HCT116 (cell line): ENCODE measurements at regions not wholly inside any gene's neighbourhood (a gene's known extent, or its start where the extent isn't known, plus 50 kb on each side); places are given as distances from the start of the nearest gene placed in this dataset.

Source experiments
- ATAC-seq: fragments of 200-7000 bp; cut with Tn5 transposase; 2 replicates; pipeline ENCODE4 v1.9.1; 2020; ENCODE audit warnings: mild to moderate bottlenecking, moderate library complexity
- BruUV-seq: library from RNA; stranded (reverse); fragments of 400-500 nt; replicated peaks from 2 replicates; lab custom pipeline; 2021; lab: Mats Ljungman, UMichigan
- CTCF ChIA-PET: fragments of 300-600 bp; sonication (Branson Sonifier 250); formaldehyde crosslinking; loops from one replicate; lab custom pipeline; 2021; ENCODE audit warnings: antibody characterized with exemption; lab: Charles Lee
- POLR2A ChIA-PET: fragments of 300-600, 350-600 bp; sonication (Branson Sonifier 250); formaldehyde crosslinking; loops from one replicate; lab custom pipeline; 2021; ENCODE audit warnings: antibody characterized with exemption; lab: Charles Lee
- RAD21 ChIA-PET, 2 experiments: fragments of 300-600 bp; sonication (Branson Sonifier 250); formaldehyde crosslinking; loops; one replicate each; lab custom pipeline; 2023; ENCODE audit warnings: low total read pairs in 2 of 2; ENCODE audit not compliant: uncharacterized antibody in 2 of 2, unreplicated experiment in 2 of 2, low non-redundant PET in 1 of 2; lab: Charles Lee
- DNase-seq: peaks from one replicate; pipeline ENCODE4 v3.0.0-alpha.2; 2010; ENCODE audit warnings: low read depth, low spot score
- H2AFZ ChIP-seq: fragments of 200-600 bp; shearing (Covaris generic), sonication (generic); 2 replicates; pipeline ENCODE4 v1.6.1; 2017; ENCODE audit warnings: low read depth, mixed run types, mixed read lengths, antibody characterized with exemption, low read length; ENCODE audit not compliant: poor library complexity, severe bottlenecking
- H3K27ac ChIP-seq: 2 replicates; pipeline ENCODE4 v1.5.1; 2012; ENCODE audit warnings: low read depth, low read length
- H3K27me3 ChIP-seq: fragments of 200-600 bp; sonication (generic); 2 replicates; pipeline ENCODE4 v1.6.1; 2016; ENCODE audit warnings: mixed run types, low read length, mixed read lengths; ENCODE audit not compliant: insufficient read depth
- H3K36me3 ChIP-seq, 2 experiments: fragments of 200-500 bp in 1 of 2; fragments of 200-600 bp in 1 of 2; sonication (Bioruptor generic) in 1 of 2; sonication (generic) in 1 of 2; 2 replicates each; pipeline versions ENCODE4 v1.5.1 to v1.6.1; 2014 to 2016; ENCODE audit warnings: low read length in 2 of 2, inconsistent platforms in 1 of 2, mixed read lengths in 1 of 2, mixed run types in 1 of 2; ENCODE audit not compliant: insufficient read depth in 2 of 2, control insufficient read depth in 1 of 2
- H3K4me1 ChIP-seq, 2 experiments: fragments of 200-600 bp in 1 of 2; sonication (generic) in 1 of 2; 2 replicates each; pipeline versions ENCODE4 v1.5.1 to v1.6.1; 2012 to 2017; ENCODE audit warnings: low read length in 2 of 2, inconsistent platforms in 1 of 2, mild to moderate bottlenecking in 1 of 2, mixed read lengths in 1 of 2, mixed run types in 1 of 2, moderate library complexity in 1 of 2; ENCODE audit not compliant: insufficient read depth in 2 of 2, control insufficient read depth in 1 of 2
- H3K4me2 ChIP-seq: fragments of 200-600 bp; sonication (generic); 2 replicates; pipeline ENCODE4 v1.6.1; 2017; ENCODE audit warnings: mixed run types, low read length, mixed read lengths
- H3K4me3 ChIP-seq, 2 experiments: fragments of 200-600 bp in 1 of 2; sonication (generic) in 1 of 2; replicated peaks in 1 of 2; 2 replicates each; pipeline ENCODE4 v1.5.1; 2011 to 2016; ENCODE audit warnings: low read length in 2 of 2, control low read depth in 1 of 2, low read depth in 1 of 2, mild to moderate bottlenecking in 1 of 2, mixed read lengths in 1 of 2, mixed run types in 1 of 2
- H3K79me2 ChIP-seq: fragments of 200-600 bp; sonication (generic); 2 replicates; pipeline ENCODE4 v1.6.1; 2017; ENCODE audit warnings: mild to moderate bottlenecking, mixed run types, low read length, moderate library complexity, mixed read lengths; ENCODE audit not compliant: insufficient read depth
- H3K9ac ChIP-seq: fragments of 200-600 bp; sonication (generic); 2 replicates; pipeline ENCODE4 v1.6.1; 2016; ENCODE audit warnings: low read length, mixed read lengths
- H3K9me2 ChIP-seq: fragments of 200-600 bp; sonication (generic), shearing (Covaris generic); 2 replicates; pipeline ENCODE4 v1.6.1; 2017; ENCODE audit warnings: mixed run types, mild to moderate bottlenecking, moderate library complexity; ENCODE audit not compliant: insufficient read depth
- H3K9me3 ChIP-seq, 2 experiments: fragments of 200-500 bp in 1 of 2; fragments of 200-600 bp in 1 of 2; sonication (Bioruptor generic) in 1 of 2; sonication (generic) in 1 of 2; 2 replicates each; pipeline ENCODE4 v1.6.1; 2014 to 2017; ENCODE audit warnings: low read length in 2 of 2, mixed read lengths in 2 of 2, inconsistent platforms in 1 of 2, low read depth in 1 of 2, mild to moderate bottlenecking in 1 of 2, mixed run types in 1 of 2, moderate library complexity in 1 of 2; ENCODE audit not compliant: control insufficient read depth in 1 of 2, insufficient read depth in 1 of 2
- H4K20me1 ChIP-seq: fragments of 200-600 bp; sonication (generic), shearing (Covaris generic); 2 replicates; pipeline ENCODE4 v1.6.1; 2017; ENCODE audit warnings: mixed run types, mild to moderate bottlenecking, moderate library complexity; ENCODE audit not compliant: insufficient read depth
- CBX3 ChIP-seq: IDR thresholded peaks from 2 replicates; pipeline ENCODE4 v1.6.1; 2012; ENCODE audit warnings: low read depth
- CEBPB ChIP-seq: IDR thresholded peaks from 2 replicates; pipeline ENCODE4 v1.6.1; 2012; ENCODE audit warnings: low read depth
- ELF1 ChIP-seq: IDR thresholded peaks from 2 replicates; pipeline ENCODE4 v1.6.1; 2012; ENCODE audit warnings: low read depth, borderline replicate concordance
- EZH2 ChIP-seq: fragments of 200-600 bp; sonication (generic); IDR thresholded peaks from 2 replicates; pipeline ENCODE4 v1.6.1; 2017; ENCODE audit warnings: antibody characterized with exemption, mixed run types
- EZH2phosphoT487 ChIP-seq: fragments of 200-600 bp; IDR thresholded peaks from 2 replicates; pipeline ENCODE4 v1.6.1; 2018; ENCODE audit warnings: antibody characterized with exemption, borderline replicate concordance
- FOSL1 ChIP-seq: IDR thresholded peaks from 2 replicates; pipeline ENCODE4 v1.6.1; 2012; ENCODE audit warnings: low read depth
- POLR2A ChIP-seq: IDR thresholded peaks from 2 replicates; pipeline ENCODE4 v1.7.0; 2011; ENCODE audit warnings: borderline replicate concordance; ENCODE audit not compliant: insufficient read depth, insufficient read length; ENCODE audit errors: extremely low read depth
- POLR2AphosphoS5 ChIP-seq: IDR thresholded peaks from 2 replicates; pipeline ENCODE4 v1.6.1; 2011; ENCODE audit warnings: mild to moderate bottlenecking, low read depth, low read length, moderate library complexity
- RAD21 ChIP-seq: IDR thresholded peaks from 2 replicates; pipeline ENCODE4 v1.6.1; 2012; ENCODE audit warnings: low read depth, mild to moderate bottlenecking
- SIN3A ChIP-seq: IDR thresholded peaks from 2 replicates; pipeline ENCODE4 v1.6.1; 2012; ENCODE audit warnings: low read depth
- SP1 ChIP-seq: IDR thresholded peaks from 2 replicates; pipeline ENCODE4 v1.6.1; 2012; ENCODE audit warnings: low read depth
- SRF ChIP-seq: IDR thresholded peaks from 2 replicates; pipeline ENCODE4 v1.6.1; 2012; ENCODE audit warnings: low read depth
- TCF7L2 ChIP-seq: IDR thresholded peaks from 2 replicates; pipeline ENCODE4 v1.7.0; 2011; ENCODE audit warnings: borderline replicate concordance, inconsistent platforms; ENCODE audit not compliant: insufficient read depth, insufficient read length; ENCODE audit errors: extremely low read depth
- YY1 ChIP-seq: IDR thresholded peaks from 2 replicates; pipeline ENCODE4 v1.6.1; 2011; ENCODE audit warnings: low read length, low read depth, moderate library complexity, mild to moderate bottlenecking; ENCODE audit not compliant: insufficient replicate concordance; ENCODE audit errors: extremely low read depth
- ZFX ChIP-seq: fragments of 450-650 bp; IDR thresholded peaks from 2 replicates; pipeline ENCODE4 v1.6.1; 2017
- ZNF274 ChIP-seq: fragments of 200-500 bp; sonication (Bioruptor generic); IDR thresholded peaks from 2 replicates; pipeline ENCODE4 v1.6.1; 2014; ENCODE audit warnings: mild to moderate bottlenecking, low read depth, low read length, inconsistent platforms
- intact Hi-C: fragments of 100-400 bp; cut with micrococcal nuclease; formaldehyde crosslinking; loops from 2 replicates; pipeline ENCODE4 v1.10.0; 2022
- TF ChIP-seq, protein P1 (sequence below): IDR thresholded peaks from 2 replicates; pipeline ENCODE4 v1.6.1; 2011; ENCODE audit warnings: mild to moderate bottlenecking, low read length, moderate library complexity; ENCODE audit not compliant: insufficient replicate concordance; ENCODE audit errors: extremely low read depth
- TF ChIP-seq, protein P2 (sequence below): IDR thresholded peaks from 2 replicates; pipeline ENCODE4 v1.6.1; 2012
- TF ChIP-seq, protein P3 (sequence below), 3 experiments: fragments of 200-600 bp in 1 of 3; sonication (generic) in 1 of 3; IDR thresholded peaks in 2 of 3; conservative IDR thresholded peaks in 1 of 3; 2 replicates each; pipeline ENCODE4 v1.5.1; 2012 to 2017; ENCODE audit warnings: low read depth in 2 of 3, low read length in 2 of 3, antibody characterized with exemption in 1 of 3, borderline replicate concordance in 1 of 3, control low read depth in 1 of 3, mild to moderate bottlenecking in 1 of 3, mixed read lengths in 1 of 3, mixed run types in 1 of 3, moderate library complexity in 1 of 3; ENCODE audit not compliant: insufficient read depth in 1 of 3
- TF ChIP-seq, protein P4 (sequence below): IDR thresholded peaks from 2 replicates; pipeline ENCODE4 v1.6.1; 2012

DNA sequence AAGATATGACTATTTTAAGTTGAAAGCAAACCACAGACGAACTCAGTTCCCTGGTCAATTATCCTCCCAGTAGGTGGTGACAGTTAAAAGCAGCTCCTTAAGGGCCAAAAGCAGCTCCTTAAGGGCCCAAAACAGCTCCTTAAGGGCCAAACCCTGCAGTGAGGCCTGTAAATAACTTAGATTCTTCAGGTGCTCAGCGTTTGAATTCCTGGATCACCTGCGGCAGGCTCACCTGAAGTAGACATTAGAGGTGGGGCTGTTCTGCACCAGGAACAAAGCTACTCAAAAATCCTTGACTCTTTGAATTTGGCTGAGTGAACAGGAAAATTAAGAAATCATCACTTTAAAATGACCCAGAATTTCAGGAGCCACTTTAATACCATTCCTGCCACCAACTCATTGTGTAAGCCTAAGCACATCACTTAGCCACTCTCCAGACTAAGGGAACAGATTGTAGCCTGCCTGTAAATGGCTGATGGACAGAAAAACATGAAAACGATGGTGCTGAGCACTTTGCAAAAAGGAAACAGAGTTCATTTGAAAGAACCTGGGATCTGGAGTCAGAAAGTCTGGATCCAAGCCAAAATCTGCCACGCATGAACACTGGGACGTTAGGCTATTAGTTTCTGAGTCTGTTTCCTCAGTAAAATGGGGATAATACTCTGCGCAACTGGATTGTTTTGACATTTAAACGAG is 126.9 kb downstream of the LRIG2 start:
- Histone ChIP-seq H3K9me3 (no peaks in the 10 kb centered on the region), H3K9me2 (no peaks in the 10 kb centered on the region), H4K20me1 (no peaks in the 10 kb centered on the region), H3K36me3 (no peaks in the 10 kb centered on the region), H3K4me3 (no peak overlapping the region), H3K27me3 (no peaks in the 10 kb centered on the region), H3K4me2 (peak overlapping the region; percentile 8; the same call in 1 of the 2 replicates), H3K4me1 (peaks cover 9 to 15% of the 10 kb centered on the region in 2 experiments; a peak in 3 of 4 replicates), H3K9ac (no peak overlapping the region), H3K27ac (peak overlapping the region; percentile 32), H3K79me2 (no peaks in the 10 kb centered on the region), H2AFZ (peak overlapping the region; percentile 72)
- POLR2A ChIA-PET: no interaction called here
- DNase-seq (no peak), ATAC-seq (peak; percentile 60; the same call in 1 of the 2 replicates)
- RAD21 ChIA-PET: interaction anchor here in 1 of 2 experiments (0.5 kb wide), 1 partner anchor 22 kb away, joined by 3 read pairs; no protein-coding TSS in a partner anchor
- CTCF ChIA-PET: no interaction called here
- BruUV-seq: no TSS peak
- TF ChIP-seq EZH2 (no peak), SP1 (no peak), SRF (no peak), YY1 (no peak), EZH2phosphoT487 (no peak), POLR2AphosphoS5 (no peak), FOSL1 (no peak), ZFX (no peak), TCF7L2 (no peak), RAD21 (no peak), SIN3A (no peak), ZNF274 (no peak), CBX3 (no peak), CEBPB (no peak), ELF1 (no peak), POLR2A (no peak)
- TF ChIP-seq, protein P1, sequence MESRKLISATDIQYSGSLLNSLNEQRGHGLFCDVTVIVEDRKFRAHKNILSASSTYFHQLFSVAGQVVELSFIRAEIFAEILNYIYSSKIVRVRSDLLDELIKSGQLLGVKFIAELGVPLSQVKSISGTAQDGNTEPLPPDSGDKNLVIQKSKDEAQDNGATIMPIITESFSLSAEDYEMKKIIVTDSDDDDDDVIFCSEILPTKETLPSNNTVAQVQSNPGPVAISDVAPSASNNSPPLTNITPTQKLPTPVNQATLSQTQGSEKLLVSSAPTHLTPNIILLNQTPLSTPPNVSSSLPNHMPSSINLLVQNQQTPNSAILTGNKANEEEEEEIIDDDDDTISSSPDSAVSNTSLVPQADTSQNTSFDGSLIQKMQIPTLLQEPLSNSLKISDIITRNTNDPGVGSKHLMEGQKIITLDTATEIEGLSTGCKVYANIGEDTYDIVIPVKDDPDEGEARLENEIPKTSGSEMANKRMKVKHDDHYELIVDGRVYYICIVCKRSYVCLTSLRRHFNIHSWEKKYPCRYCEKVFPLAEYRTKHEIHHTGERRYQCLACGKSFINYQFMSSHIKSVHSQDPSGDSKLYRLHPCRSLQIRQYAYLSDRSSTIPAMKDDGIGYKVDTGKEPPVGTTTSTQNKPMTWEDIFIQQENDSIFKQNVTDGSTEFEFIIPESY: no peak
- TF ChIP-seq, protein P2, sequence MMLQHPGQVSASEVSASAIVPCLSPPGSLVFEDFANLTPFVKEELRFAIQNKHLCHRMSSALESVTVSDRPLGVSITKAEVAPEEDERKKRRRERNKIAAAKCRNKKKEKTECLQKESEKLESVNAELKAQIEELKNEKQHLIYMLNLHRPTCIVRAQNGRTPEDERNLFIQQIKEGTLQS: no peak
- TF ChIP-seq, protein P3, sequence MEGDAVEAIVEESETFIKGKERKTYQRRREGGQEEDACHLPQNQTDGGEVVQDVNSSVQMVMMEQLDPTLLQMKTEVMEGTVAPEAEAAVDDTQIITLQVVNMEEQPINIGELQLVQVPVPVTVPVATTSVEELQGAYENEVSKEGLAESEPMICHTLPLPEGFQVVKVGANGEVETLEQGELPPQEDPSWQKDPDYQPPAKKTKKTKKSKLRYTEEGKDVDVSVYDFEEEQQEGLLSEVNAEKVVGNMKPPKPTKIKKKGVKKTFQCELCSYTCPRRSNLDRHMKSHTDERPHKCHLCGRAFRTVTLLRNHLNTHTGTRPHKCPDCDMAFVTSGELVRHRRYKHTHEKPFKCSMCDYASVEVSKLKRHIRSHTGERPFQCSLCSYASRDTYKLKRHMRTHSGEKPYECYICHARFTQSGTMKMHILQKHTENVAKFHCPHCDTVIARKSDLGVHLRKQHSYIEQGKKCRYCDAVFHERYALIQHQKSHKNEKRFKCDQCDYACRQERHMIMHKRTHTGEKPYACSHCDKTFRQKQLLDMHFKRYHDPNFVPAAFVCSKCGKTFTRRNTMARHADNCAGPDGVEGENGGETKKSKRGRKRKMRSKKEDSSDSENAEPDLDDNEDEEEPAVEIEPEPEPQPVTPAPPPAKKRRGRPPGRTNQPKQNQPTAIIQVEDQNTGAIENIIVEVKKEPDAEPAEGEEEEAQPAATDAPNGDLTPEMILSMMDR (IDR thresholded peaks at IDR 0.05 in 2 of 3, conservative IDR thresholded peaks at IDR 0.05 in 1 of 3; ENCODE audit: borderline replicate concordance in 1 of 3, insufficient read depth in 1 of 3, low read depth in 2 of 3, low read length in 2 of 3): no peak
- TF ChIP-seq, protein P4, sequence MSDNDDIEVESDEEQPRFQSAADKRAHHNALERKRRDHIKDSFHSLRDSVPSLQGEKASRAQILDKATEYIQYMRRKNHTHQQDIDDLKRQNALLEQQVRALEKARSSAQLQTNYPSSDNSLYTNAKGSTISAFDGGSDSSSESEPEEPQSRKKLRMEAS: no peak
- intact Hi-C loops: no loop called here
